Fibroblast of lung (primary cell): ENCODE measurements at regions not wholly inside any gene's neighbourhood (a gene's known extent, or its start where the extent isn't known, plus 50 kb on each side); places are given as distances from the start of the nearest gene placed in this dataset.

Source experiments
- EZH2 ChIP-seq: IDR thresholded peaks from 2 replicates; pipeline ENCODE4 v1.5.1; 2012; ENCODE audit warnings: low read length, control low read depth, mild to moderate bottlenecking; ENCODE audit errors: missing control alignments
- TF ChIP-seq, protein P1 (sequence below), 2 donors: IDR thresholded peaks in 1 of 2; conservative IDR thresholded peaks in 1 of 2; 1 replicate in 1 of 2; 2 replicates in 1 of 2; pipeline ENCODE4 v1.5.1; 2011 to 2012; ENCODE audit warnings: low read length in 2 of 2, control low read depth in 1 of 2, inconsistent platforms in 1 of 2, low read depth in 1 of 2, mild to moderate bottlenecking in 1 of 2

DNA sequence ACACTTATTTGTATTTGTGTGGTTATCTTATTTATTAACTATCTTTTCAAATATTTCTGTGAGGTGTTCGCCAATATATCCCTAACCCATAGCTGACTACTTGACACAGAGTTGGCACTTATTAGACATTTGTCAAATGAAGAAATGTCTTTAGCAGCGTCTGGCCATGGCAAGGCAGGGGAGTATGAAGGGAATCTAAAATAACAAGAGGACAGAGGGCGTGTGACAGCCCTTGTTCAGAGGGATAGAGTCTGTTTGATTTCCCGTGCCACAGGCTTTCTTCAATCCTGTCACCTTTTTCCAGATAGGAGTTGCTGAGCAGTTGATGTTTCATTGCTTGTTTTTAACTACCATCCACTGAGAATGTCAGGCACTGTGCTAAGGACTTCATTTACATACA is 53.6 kb upstream of the SLC39A10 start:
- TF ChIP-seq, protein P1, sequence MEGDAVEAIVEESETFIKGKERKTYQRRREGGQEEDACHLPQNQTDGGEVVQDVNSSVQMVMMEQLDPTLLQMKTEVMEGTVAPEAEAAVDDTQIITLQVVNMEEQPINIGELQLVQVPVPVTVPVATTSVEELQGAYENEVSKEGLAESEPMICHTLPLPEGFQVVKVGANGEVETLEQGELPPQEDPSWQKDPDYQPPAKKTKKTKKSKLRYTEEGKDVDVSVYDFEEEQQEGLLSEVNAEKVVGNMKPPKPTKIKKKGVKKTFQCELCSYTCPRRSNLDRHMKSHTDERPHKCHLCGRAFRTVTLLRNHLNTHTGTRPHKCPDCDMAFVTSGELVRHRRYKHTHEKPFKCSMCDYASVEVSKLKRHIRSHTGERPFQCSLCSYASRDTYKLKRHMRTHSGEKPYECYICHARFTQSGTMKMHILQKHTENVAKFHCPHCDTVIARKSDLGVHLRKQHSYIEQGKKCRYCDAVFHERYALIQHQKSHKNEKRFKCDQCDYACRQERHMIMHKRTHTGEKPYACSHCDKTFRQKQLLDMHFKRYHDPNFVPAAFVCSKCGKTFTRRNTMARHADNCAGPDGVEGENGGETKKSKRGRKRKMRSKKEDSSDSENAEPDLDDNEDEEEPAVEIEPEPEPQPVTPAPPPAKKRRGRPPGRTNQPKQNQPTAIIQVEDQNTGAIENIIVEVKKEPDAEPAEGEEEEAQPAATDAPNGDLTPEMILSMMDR (conservative IDR thresholded peaks at IDR 0.05 in 1 of 2, IDR thresholded peaks at IDR 0.05 in 1 of 2; ENCODE audit: low read depth in 1 of 2, low read length in 2 of 2): no peak
- TF ChIP-seq EZH2: no peak
